ENCODE measurements at regions not wholly inside any gene's neighbourhood (a gene's known extent, or its start where the extent isn't known, plus 50 kb on each side); places are given as distances from the start of the nearest gene placed in this dataset.

DNA sequence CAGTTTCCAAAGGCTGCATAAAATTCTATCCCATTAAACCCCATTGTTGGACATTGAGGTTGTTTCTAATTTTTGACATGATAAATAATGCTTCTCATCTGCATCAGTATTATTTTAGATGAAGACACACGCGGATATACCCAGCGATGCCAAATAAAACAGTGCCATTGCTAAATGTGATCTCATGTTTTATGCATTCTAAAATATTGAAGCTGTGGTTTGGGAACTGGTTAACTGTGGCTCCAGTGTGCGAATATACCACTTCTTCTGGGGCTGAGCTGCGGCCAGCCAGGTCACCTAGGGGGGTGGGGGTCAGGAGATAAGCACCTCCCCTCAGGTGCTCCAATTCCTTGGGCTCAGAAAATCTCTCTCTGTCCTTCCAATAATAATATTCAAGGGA is 230.0 kb downstream of the ADAMTS9 start:
- DNase-seq (ENCODE audit: low spot score in 2 of 2), result no peak
- WGBS, 2 donors, result 73 to 78% methylated on average over 5 of the region's 5 CpGs
- H3K4me3 ChIP-seq (ENCODE audit: low read depth, poor library complexity, severe bottlenecking), result no peak overlapping the region
- no peak for TF ChIP-seq POLR2A (IDR thresholded peaks at IDR 0.05)
- TF ChIP-seq, protein P1, sequence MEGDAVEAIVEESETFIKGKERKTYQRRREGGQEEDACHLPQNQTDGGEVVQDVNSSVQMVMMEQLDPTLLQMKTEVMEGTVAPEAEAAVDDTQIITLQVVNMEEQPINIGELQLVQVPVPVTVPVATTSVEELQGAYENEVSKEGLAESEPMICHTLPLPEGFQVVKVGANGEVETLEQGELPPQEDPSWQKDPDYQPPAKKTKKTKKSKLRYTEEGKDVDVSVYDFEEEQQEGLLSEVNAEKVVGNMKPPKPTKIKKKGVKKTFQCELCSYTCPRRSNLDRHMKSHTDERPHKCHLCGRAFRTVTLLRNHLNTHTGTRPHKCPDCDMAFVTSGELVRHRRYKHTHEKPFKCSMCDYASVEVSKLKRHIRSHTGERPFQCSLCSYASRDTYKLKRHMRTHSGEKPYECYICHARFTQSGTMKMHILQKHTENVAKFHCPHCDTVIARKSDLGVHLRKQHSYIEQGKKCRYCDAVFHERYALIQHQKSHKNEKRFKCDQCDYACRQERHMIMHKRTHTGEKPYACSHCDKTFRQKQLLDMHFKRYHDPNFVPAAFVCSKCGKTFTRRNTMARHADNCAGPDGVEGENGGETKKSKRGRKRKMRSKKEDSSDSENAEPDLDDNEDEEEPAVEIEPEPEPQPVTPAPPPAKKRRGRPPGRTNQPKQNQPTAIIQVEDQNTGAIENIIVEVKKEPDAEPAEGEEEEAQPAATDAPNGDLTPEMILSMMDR (IDR thresholded peaks at IDR 0.05), result no peak
- intact Hi-C loops (cut with DNase I; ENCODE audit: low total_unique reads), result no loop called here

DNA sequence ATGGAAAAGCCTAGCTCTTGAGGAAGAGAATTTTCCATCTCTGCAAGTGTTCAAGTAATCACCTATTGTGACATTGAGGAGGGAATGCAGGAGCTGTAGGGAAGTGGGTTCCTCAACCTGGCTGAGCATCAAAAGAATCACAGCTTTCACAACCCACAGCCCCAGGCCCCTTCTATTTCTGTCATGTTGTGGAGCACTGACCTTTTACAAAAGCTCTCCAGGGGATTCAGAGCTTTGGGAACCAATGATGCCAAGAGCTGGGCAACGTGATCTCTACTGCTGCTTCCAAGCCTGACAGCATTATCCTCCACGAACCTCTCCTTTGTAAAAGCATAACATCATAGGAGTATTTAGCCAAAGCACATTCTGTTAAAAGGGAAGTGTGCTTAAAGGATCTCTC is 231.1 kb downstream of the ADAMTS9 start:
- no peak for TF ChIP-seq POLR2A (IDR thresholded peaks at IDR 0.05)
- TF ChIP-seq, protein P1 (IDR thresholded peaks at IDR 0.05), result no peak
- intact Hi-C loops (cut with DNase I; ENCODE audit: low total_unique reads), result no loop called here
- WGBS, 2 donors, result 26 to 34% methylated on average over 2 of the region's 2 CpGs
- no peak for DNase-seq (ENCODE audit: low spot score in 2 of 2)
- H3K4me3 ChIP-seq (ENCODE audit: low read depth, poor library complexity, severe bottlenecking), result no peak overlapping the region

DNA sequence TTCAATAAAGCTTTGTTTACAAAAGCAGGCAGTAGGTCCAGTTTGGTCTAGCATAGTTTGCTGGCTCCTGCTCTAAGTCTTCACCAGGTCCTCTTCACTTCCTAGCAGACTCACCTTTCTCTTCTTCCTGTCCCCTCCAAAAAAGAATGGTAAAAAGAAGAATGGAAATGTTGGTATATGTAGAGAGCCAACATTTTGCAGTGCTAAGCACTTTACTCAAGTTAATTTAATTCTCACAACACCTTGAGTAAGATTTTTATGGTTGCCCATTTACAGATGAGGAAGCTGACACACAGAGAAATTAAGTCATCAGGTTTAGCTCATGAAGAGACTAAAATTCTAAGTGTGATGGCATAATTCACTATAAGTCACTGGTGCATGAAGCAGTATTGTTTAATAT is 230.1 kb upstream of the PRICKLE2 start:
- no peak overlapping the region for H3K4me3 ChIP-seq (ENCODE audit: low read depth, poor library complexity, severe bottlenecking)
- intact Hi-C loops (cut with DNase I; ENCODE audit: low total_unique reads), result no loop called here
- no peak for TF ChIP-seq POLR2A (IDR thresholded peaks at IDR 0.05)
- TF ChIP-seq, protein P1 (IDR thresholded peaks at IDR 0.05), result no peak
- DNase-seq (ENCODE audit: low spot score in 2 of 2), result no peak

DNA sequence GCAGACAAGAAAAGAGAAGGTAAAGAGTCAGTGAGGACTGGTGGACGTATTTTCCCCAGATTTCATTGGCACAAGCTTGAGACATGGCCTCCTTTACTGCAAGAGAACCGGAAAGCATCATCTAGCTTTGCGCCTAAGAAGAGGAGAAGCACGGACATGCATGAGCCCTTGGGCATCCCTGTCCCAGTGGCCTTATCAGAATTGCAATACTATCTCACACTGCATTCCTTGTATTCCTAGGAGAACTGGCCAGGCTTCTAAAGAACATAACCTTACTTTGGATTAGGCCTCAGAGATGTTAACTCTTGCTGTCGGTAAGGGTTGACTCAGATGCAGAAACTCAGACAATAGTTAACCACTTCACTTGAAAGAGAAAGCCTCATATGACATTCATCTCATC is 229.5 kb upstream of the PRICKLE2 start:
- no peak for TF ChIP-seq POLR2A (IDR thresholded peaks at IDR 0.05)
- TF ChIP-seq, protein P1 (IDR thresholded peaks at IDR 0.05), result no peak
- H3K4me3 ChIP-seq (ENCODE audit: low read depth, poor library complexity, severe bottlenecking), result no peak overlapping the region
- WGBS, 2 donors, result 88 to 95% methylated on average over 5 of the region's 5 CpGs
- intact Hi-C loops (cut with DNase I; ENCODE audit: low total_unique reads), result no loop called here
- DNase-seq (ENCODE audit: low spot score in 2 of 2), result no peak

DNA sequence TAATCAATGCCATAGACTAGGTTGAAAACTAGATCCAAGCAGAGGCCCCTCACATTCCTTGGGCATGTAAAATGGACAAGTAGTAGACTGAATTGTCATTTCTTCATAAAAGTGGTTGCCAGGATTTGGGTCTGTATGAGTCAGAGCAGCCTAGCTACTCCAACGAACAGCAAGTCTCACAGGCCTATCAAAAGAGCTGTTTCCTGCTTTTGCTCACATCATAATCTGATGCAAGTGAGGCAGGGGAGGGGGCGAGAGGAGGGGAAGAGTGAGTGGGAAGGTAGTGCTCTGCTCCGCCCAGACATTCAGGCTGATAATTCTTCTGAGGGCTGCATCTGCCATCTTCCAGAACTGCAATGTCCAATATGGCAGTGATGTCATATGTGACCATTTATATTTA is 228.9 kb upstream of the PRICKLE2 start:
- WGBS, 2 donors, result 61 to 63% methylated on average over 3 of the region's 3 CpGs
- intact Hi-C loops (cut with DNase I; ENCODE audit: low total_unique reads), result no loop called here

More for the DNA sequence above, 228.9 kb upstream of the PRICKLE2 start:
- H3K4me3 ChIP-seq (ENCODE audit: low read depth, poor library complexity, severe bottlenecking), result no peak overlapping the region
- no peak for TF ChIP-seq POLR2A (IDR thresholded peaks at IDR 0.05)
- TF ChIP-seq, protein P1 (IDR thresholded peaks at IDR 0.05), result no peak
- DNase-seq (ENCODE audit: low spot score in 2 of 2), result no peak
